DOHH2 (cell line): ENCODE measurements at regions not wholly inside any gene's neighbourhood (a gene's known extent, or its start where the extent isn't known, plus 50 kb on each side); places are given as distances from the start of the nearest gene placed in this dataset.
A peak's percentile ranks its signal among the peaks of the same experiment; 100 is the strongest.

Experiments
- H3F3A ChIP-seq: fragments of 200-600 bp; sonication (generic), shearing (Covaris generic); 2 replicates; pipeline ENCODE4 v1.6.0; 2016; ENCODE audit warnings: antibody characterized with exemption, mild to moderate bottlenecking; ENCODE audit not compliant: control insufficient read depth, insufficient read depth
- H3K27ac ChIP-seq: fragments of 200-600 bp; sonication (generic); 2 replicates; pipeline ENCODE4 v1.5.1; 2014; ENCODE audit warnings: low read depth, mild to moderate bottlenecking, low read length, moderate library complexity
- H3K27me3 ChIP-seq: fragments of 200-600 bp; sonication (generic); 2 replicates; pipeline ENCODE4 v1.6.1; 2014; ENCODE audit warnings: mild to moderate bottlenecking, low read length, mixed read lengths; ENCODE audit not compliant: control insufficient read depth
- H3K36me3 ChIP-seq: fragments of 200-600 bp; sonication (generic); 2 replicates; pipeline ENCODE4 v1.6.1; 2014; ENCODE audit warnings: mild to moderate bottlenecking, low read length, moderate library complexity, mixed read lengths; ENCODE audit not compliant: control insufficient read depth
- H3K4me1 ChIP-seq: fragments of 200-600 bp; sonication (generic); 2 replicates; pipeline ENCODE4 v1.6.1; 2014; ENCODE audit warnings: mild to moderate bottlenecking, low read length, mixed read lengths; ENCODE audit not compliant: control insufficient read depth
- H3K4me2 ChIP-seq: fragments of 200-600 bp; sonication (generic); 2 replicates; pipeline ENCODE4 v1.6.0; 2014; ENCODE audit warnings: mild to moderate bottlenecking, low read length, moderate library complexity
- H3K4me3 ChIP-seq: fragments of 200-600 bp; sonication (generic); 2 replicates; pipeline ENCODE4 v1.5.1; 2014; ENCODE audit warnings: mild to moderate bottlenecking, low read length, mixed read lengths
- H3K79me2 ChIP-seq: fragments of 200-600 bp; sonication (generic); 2 replicates; pipeline ENCODE4 v1.6.1; 2014; ENCODE audit warnings: mild to moderate bottlenecking, low read length, mixed read lengths; ENCODE audit not compliant: control insufficient read depth
- H3K9me2 ChIP-seq: fragments of 200-600 bp; sonication (generic); replicated peaks from 2 replicates; pipeline ENCODE4 v1.6.1; 2014; ENCODE audit warnings: mild to moderate bottlenecking, low read length, mixed read lengths; ENCODE audit not compliant: control insufficient read depth
- H3K9me3 ChIP-seq: fragments of 200-600 bp; sonication (generic); 2 replicates; pipeline ENCODE4 v1.6.1; 2014; ENCODE audit warnings: antibody characterized with exemption, low read length, mixed read lengths; ENCODE audit not compliant: control insufficient read depth, insufficient read depth
- H4K20me1 ChIP-seq: fragments of 200-600 bp; sonication (generic); 2 replicates; pipeline ENCODE4 v1.6.0; 2014; ENCODE audit warnings: low read depth, mild to moderate bottlenecking, antibody characterized with exemption, low read length, moderate library complexity; ENCODE audit not compliant: control insufficient read depth, insufficient read depth
- CTCF ChIP-seq: fragments of 200-600 bp; sonication (generic); IDR thresholded peaks from one replicate; pipeline ENCODE4 v1.5.1; 2014; ENCODE audit warnings: antibody characterized with exemption, mild to moderate bottlenecking, low read depth, low read length; ENCODE audit not compliant: poor library complexity, severe bottlenecking
- EZH2phosphoT487 ChIP-seq: fragments of 200-600 bp; sonication (generic); IDR thresholded peaks from 2 replicates; pipeline ENCODE4 v1.6.1; 2017; ENCODE audit warnings: borderline replicate concordance, mild to moderate bottlenecking, antibody characterized with exemption, low read length, moderate library complexity, mixed read lengths

GRCh38 chr11:95705485-95706124 is 84.0 kb downstream of the FAM76B start:
- no peaks in the 10 kb centered on the region for H3K9me3 ChIP-seq
- H3F3A ChIP-seq, result peaks cover 8% of the 10 kb centered on the region; the same call in 1 of the 2 replicates
- H4K20me1 ChIP-seq, result no peaks in the 10 kb centered on the region
- TF ChIP-seq EZH2phosphoT487, result no peak
- peak; percentile 96 for TF ChIP-seq CTCF
- H3K27me3 ChIP-seq, result no peaks in the 10 kb centered on the region
- peak overlapping the region; percentile 46 for H3K4me3 ChIP-seq
- peak overlapping the region; percentile 38 for H3K27ac ChIP-seq
- peaks cover 84% of the 10 kb centered on the region for H3K4me1 ChIP-seq
- H3K9me2 ChIP-seq, result no peaks in the 10 kb centered on the region
- H3K4me2 ChIP-seq, result peak overlapping the region; percentile 63
- no peaks in the 10 kb centered on the region for H3K79me2 ChIP-seq
- H3K36me3 ChIP-seq, result no peaks in the 10 kb centered on the region

DNA sequence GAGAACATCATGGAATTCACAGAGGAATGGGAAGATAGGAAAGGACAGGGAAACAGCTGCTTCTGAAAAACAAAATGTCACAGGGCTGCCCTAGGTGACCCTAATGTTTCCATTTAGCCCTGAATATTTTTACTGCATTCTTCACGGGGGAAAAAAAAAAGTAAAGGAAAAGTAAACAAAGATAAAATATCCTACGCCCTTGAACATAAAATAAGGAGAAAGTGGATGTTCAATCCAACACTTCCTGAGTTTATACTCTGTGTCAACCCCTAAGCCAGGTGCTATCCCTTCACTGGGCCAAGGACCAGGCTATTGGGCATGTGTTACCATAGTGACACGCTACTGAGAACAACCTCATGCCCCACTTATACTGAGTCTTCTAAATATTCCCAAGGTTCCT is 84.7 kb downstream of the FAM76B start:
- Histone ChIP-seq H3K79me2 (no peaks in the 10 kb centered on the region), H3K27ac (no peak overlapping the region), H3K4me2 (peak overlapping the region; percentile 63), H3K36me3 (no peaks in the 10 kb centered on the region), H4K20me1 (no peaks in the 10 kb centered on the region), H3K9me2 (no peaks in the 10 kb centered on the region), H3K27me3 (no peaks in the 10 kb centered on the region), H3K9me3 (no peaks in the 10 kb centered on the region), H3K4me3 (no peak overlapping the region; the same call in 1 of the 2 replicates), H3K4me1 (peaks cover 84% of the 10 kb centered on the region), H3F3A (peaks cover 8% of the 10 kb centered on the region; the same call in 1 of the 2 replicates)
- TF ChIP-seq CTCF (no peak), EZH2phosphoT487 (no peak)

- Histone ChIP-seq H3K4me1 (peaks cover 90% of the 10 kb centered on the region), H3K36me3 (peaks cover 6% of the 10 kb centered on the region; the same call in 1 of the 2 replicates), H3K9me2 (no peaks in the 10 kb centered on the region), H3F3A (peaks cover 8% of the 10 kb centered on the region; the same call in 1 of the 2 replicates), H3K27me3 (no peaks in the 10 kb centered on the region), H3K9me3 (no peaks in the 10 kb centered on the region), H3K79me2 (no peaks in the 10 kb centered on the region), H3K27ac (peak overlapping the region; percentile 24), H3K4me2 (peak overlapping the region; percentile 37), H4K20me1 (no peaks in the 10 kb centered on the region), H3K4me3 (peak overlapping the region; percentile 13; the same call in 1 of the 2 replicates)
- TF ChIP-seq EZH2phosphoT487, result no peak
- TF ChIP-seq CTCF, result no peak
Observed at GRCh38 chr11:95703049-95703448, 86.5 kb downstream of the FAM76B start.
